Adrenal gland (tissue), 9 donors: ENCODE measurements at regions not wholly inside any gene's neighbourhood (a gene's known extent, or its start where the extent isn't known, plus 50 kb on each side); places are given as distances from the start of the nearest gene placed in this dataset.

Source experiments
- DNase-seq, 7 donors: peaks; one replicate each; pipeline ENCODE4 v3.0.0-alpha.2; 2019 to 2020
- H3K27ac ChIP-seq, 5 donors: fragments of 200-600 bp; sonication (generic) in 4 of 5; 1 replicate in 3 of 5; 2 replicates in 2 of 5; pipeline versions ENCODE4 v1.5.1 to v1.8.0; 2016 to 2020; ENCODE audit warnings: mild to moderate bottlenecking in 1 of 5
- H3K27me3 ChIP-seq: fragments of 200-600 bp; 2 replicates; pipeline ENCODE4 v1.8.0; 2021
- H3K36me3 ChIP-seq, 2 donors: fragments of 200-600 bp; replicated peaks in 1 of 2; 1 replicate in 1 of 2; 2 replicates in 1 of 2; pipeline versions ENCODE4 v1.5.1 to v1.8.0; 2018 to 2022
- H3K4me1 ChIP-seq, 2 donors: fragments of 200-600 bp; replicated peaks in 1 of 2; 1 replicate in 1 of 2; 2 replicates in 1 of 2; pipeline versions ENCODE4 v1.5.1 to v1.8.0; 2018 to 2021
- H3K4me3 ChIP-seq, 4 donors: fragments of 200-600 bp; sonication (generic) in 3 of 4; one replicate each; pipeline ENCODE4 v1.5.1; 2016 to 2018
- H3K9me3 ChIP-seq, 3 donors: fragments of 200-600 bp; sonication (generic) in 1 of 3; replicated peaks in 1 of 3; 1 replicate in 2 of 3; 2 replicates in 1 of 3; pipeline versions ENCODE4 v1.5.1 to v1.8.0; 2016 to 2021
- CTCF ChIP-seq, 6 experiments: fragments of 450-650 bp in 4 of 6; fragments of 200-600 bp in 2 of 6; sonication (generic) in 1 of 6; IDR thresholded peaks; 1 replicate in 5 of 6; 2 replicates in 1 of 6; pipeline versions ENCODE4 v1.5.1 to v1.8.0; 2016 to 2021; ENCODE audit warnings: antibody characterized with exemption in 6 of 6, mild to moderate bottlenecking in 2 of 6, moderate library complexity in 1 of 6
- POLR2A ChIP-seq, 2 donors: fragments of 450-650 bp; IDR thresholded peaks; one replicate each; pipeline ENCODE4 v1.6.1; 2017; ENCODE audit warnings: antibody characterized with exemption in 2 of 2, mild to moderate bottlenecking in 2 of 2, moderate library complexity in 1 of 2
- WGBS, 4 donors: extraction: QIAGEN DNeasy Blood & Tissue Kit in 2 of 4; methylation state at CpG; one replicate each; pipeline versions ENCODE4 v1.1.5 to v1.1.7; 2013 to 2017; 5-methylcytosine and 5-hydroxymethylcytosine counted together
- intact Hi-C, 2 donors: fragments of 100-400 bp; cut with DNase I; formaldehyde crosslinking; loops; one replicate each; pipeline versions ENCODE4 v1.14.1 to v1.15.0; 2022 to 2023
- donor health status: healthy with polysubstance abuse.
- donor health status: Bipolar disorder and iron deficiency.
- donor health status: DM: yes; HTN: yes; CAD: no.
- donor health status: DM: no; HTN: no; CAD: no.
- donor health status: DM: no; HTN: no; CAD: no.

- no peak for DNase-seq
- Histone ChIP-seq H3K9me3 (no peaks in the 10 kb centered on the region), H3K4me1 (no peaks in the 10 kb centered on the region), H3K4me3 (no peak overlapping the region), H3K36me3 (no peaks in the 10 kb centered on the region), H3K27me3 (no peaks in the 10 kb centered on the region), H3K27ac (no peak overlapping the region)
- intact Hi-C loops, result no loop called here
- TF ChIP-seq CTCF (IDR thresholded peaks at IDR 0.05), result no peak
- TF ChIP-seq POLR2A (IDR thresholded peaks at IDR 0.05), result no peak
- 71 to 81% (median 79%) methylated on average over 7 to 10 of the region's 10 CpGs for WGBS, 4 donors
Measured at GRCh38 chr2:155600296-155600695, 732.2 kb downstream of the NR4A2 start.

GRCh38 chr2:155599834-155600233 is 732.7 kb downstream of the NR4A2 start:
- Histone ChIP-seq H3K36me3 (no peaks in the 10 kb centered on the region), H3K9me3 (no peaks in the 10 kb centered on the region), H3K4me3 (no peak overlapping the region), H3K27me3 (no peaks in the 10 kb centered on the region), H3K27ac (no peak overlapping the region), H3K4me1 (no peaks in the 10 kb centered on the region)
- WGBS, 4 donors, result 92 to 100% (median 95%) methylated on average over 1 to 5 of the region's 5 CpGs
- no peak for DNase-seq
- no peak for TF ChIP-seq CTCF (IDR thresholded peaks at IDR 0.05)
- no peak for TF ChIP-seq POLR2A (IDR thresholded peaks at IDR 0.05)
- intact Hi-C loops, result no loop called here

GRCh38 chr2:155583674-155584195 is 748.8 kb downstream of the NR4A2 start:
- Histone ChIP-seq H3K27ac (no peak overlapping the region), H3K9me3 (no peaks in the 10 kb centered on the region), H3K4me3 (no peak overlapping the region), H3K4me1 (no peaks in the 10 kb centered on the region), H3K36me3 (no peaks in the 10 kb centered on the region), H3K27me3 (no peaks in the 10 kb centered on the region)
- DNase-seq, result no peak
- 38 to 61% methylated on average over 2 of the region's 2 CpGs; no CpG with 5 or more reads in 2 of the 4 donors for WGBS, 4 donors
- intact Hi-C loops, result no loop called here
- TF ChIP-seq CTCF (IDR thresholded peaks at IDR 0.05), result no peak

GRCh38 chr2:155574941-155575340 is 757.6 kb downstream of the NR4A2 start:
- Histone ChIP-seq H3K27me3 (no peaks in the 10 kb centered on the region), H3K36me3 (no peaks in the 10 kb centered on the region), H3K4me3 (no peak overlapping the region), H3K4me1 (no peaks in the 10 kb centered on the region), H3K27ac (no peak overlapping the region), H3K9me3 (no peaks in the 10 kb centered on the region)
- intact Hi-C loops, result no loop called here
- TF ChIP-seq POLR2A (IDR thresholded peaks at IDR 0.05), result no peak
- no peak for TF ChIP-seq CTCF (IDR thresholded peaks at IDR 0.05)
- no peak for DNase-seq
- 65 to 77% (median 72%) methylated on average over 1 of the region's 1 CpG for WGBS, 4 donors
